GM23338 (cell line): ENCODE measurements at regions not wholly inside any gene's neighbourhood (a gene's known extent, or its start where the extent isn't known, plus 50 kb on each side); places are given as distances from the start of the nearest gene placed in this dataset.

ENCODE experiments used
- CREB1 ChIP-seq: fragments of 250-450 bp; sonication (Bioruptor Pico); IDR thresholded peaks from 2 replicates; pipeline ENCODE4 v1.5.0; 2020; ENCODE audit warnings: low read depth, mild to moderate bottlenecking, moderate library complexity
- EZH2 ChIP-seq: fragments of 200-600 bp; sonication (generic); IDR thresholded peaks from one replicate; pipeline ENCODE4 v1.8.0; 2017; ENCODE audit warnings: antibody characterized with exemption, mild to moderate bottlenecking, low read depth; ENCODE audit not compliant: unreplicated experiment
- EZH2phosphoT487 ChIP-seq: fragments of 200-600 bp; sonication (generic); IDR thresholded peaks from one replicate; pipeline ENCODE4 v1.8.1; 2018; ENCODE audit warnings: antibody characterized with exemption; ENCODE audit not compliant: unreplicated experiment
- JUNB ChIP-seq: IDR thresholded peaks from one replicate; pipeline ENCODE4 v1.6.1; 2016; ENCODE audit warnings: antibody characterized with exemption; ENCODE audit not compliant: unreplicated experiment
- NANOG ChIP-seq: IDR thresholded peaks from 2 replicates; pipeline ENCODE4 v1.6.1; 2016; ENCODE audit warnings: antibody characterized with exemption, borderline replicate concordance
- POLR2AphosphoS5 ChIP-seq: IDR thresholded peaks from 2 replicates; pipeline ENCODE4 v1.6.1; 2016; ENCODE audit warnings: antibody characterized with exemption, low read depth
- STAT1 ChIP-seq: IDR thresholded peaks from one replicate; pipeline ENCODE4 v1.6.1; 2016; ENCODE audit warnings: antibody characterized with exemption; ENCODE audit not compliant: unreplicated experiment
- ZNF331 ChIP-seq: fragments of 250-450 bp; sonication (Bioruptor Pico); IDR thresholded peaks from 2 replicates; pipeline ENCODE4 v1.5.0; 2020; ENCODE audit warnings: low read depth, mild to moderate bottlenecking, moderate library complexity
- TF ChIP-seq, protein P1 (sequence below), 2 experiments: fragments of 200-600 bp in 1 of 2; sonication (generic) in 1 of 2; conservative IDR thresholded peaks; 2 replicates each; pipeline versions ENCODE4 v1.5.1 to v1.6.1; 2016 to 2017; ENCODE audit warnings: antibody characterized with exemption in 2 of 2, low read depth in 2 of 2, mild to moderate bottlenecking in 2 of 2, moderate library complexity in 1 of 2
- TF ChIP-seq, protein P2 (sequence below): IDR thresholded peaks from one replicate; pipeline ENCODE4 v1.6.1; 2018; ENCODE audit warnings: antibody characterized with exemption; ENCODE audit not compliant: unreplicated experiment
- TF ChIP-seq, protein P3 (sequence below): fragments of 250-450 bp; sonication (Bioruptor Pico); IDR thresholded peaks from 2 replicates; pipeline ENCODE4 v1.5.0; 2020; ENCODE audit warnings: mild to moderate bottlenecking, moderate library complexity

DNA sequence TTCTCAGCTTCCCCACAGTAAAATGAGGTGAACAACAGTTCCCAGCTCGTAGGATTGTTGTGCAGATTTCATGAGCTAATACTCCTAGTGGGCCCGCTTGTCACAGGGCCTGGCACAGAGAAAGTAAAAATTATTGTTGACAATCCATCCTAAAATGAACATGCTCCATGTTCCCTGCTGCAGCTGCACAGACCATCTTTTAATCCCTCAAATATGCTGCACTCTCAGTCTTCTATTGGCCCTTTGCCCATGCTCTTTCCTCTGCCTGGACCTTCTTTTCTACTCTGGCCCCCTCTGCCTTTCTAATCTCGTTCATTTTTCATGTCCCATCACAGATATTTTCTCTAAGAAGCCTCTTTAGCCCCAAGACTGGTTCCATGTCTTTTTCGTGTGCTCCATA is 117.7 kb upstream of the NR3C1 start:
- TF ChIP-seq, protein P1, sequence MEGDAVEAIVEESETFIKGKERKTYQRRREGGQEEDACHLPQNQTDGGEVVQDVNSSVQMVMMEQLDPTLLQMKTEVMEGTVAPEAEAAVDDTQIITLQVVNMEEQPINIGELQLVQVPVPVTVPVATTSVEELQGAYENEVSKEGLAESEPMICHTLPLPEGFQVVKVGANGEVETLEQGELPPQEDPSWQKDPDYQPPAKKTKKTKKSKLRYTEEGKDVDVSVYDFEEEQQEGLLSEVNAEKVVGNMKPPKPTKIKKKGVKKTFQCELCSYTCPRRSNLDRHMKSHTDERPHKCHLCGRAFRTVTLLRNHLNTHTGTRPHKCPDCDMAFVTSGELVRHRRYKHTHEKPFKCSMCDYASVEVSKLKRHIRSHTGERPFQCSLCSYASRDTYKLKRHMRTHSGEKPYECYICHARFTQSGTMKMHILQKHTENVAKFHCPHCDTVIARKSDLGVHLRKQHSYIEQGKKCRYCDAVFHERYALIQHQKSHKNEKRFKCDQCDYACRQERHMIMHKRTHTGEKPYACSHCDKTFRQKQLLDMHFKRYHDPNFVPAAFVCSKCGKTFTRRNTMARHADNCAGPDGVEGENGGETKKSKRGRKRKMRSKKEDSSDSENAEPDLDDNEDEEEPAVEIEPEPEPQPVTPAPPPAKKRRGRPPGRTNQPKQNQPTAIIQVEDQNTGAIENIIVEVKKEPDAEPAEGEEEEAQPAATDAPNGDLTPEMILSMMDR (conservative IDR thresholded peaks at IDR 0.05; ENCODE audit: low read depth in 2 of 2), result no peak
- TF ChIP-seq CREB1 (CRISPR knock-in tag), result no peak
- TF ChIP-seq POLR2AphosphoS5, result no peak
- no peak for TF ChIP-seq EZH2phosphoT487
- TF ChIP-seq, protein P2, sequence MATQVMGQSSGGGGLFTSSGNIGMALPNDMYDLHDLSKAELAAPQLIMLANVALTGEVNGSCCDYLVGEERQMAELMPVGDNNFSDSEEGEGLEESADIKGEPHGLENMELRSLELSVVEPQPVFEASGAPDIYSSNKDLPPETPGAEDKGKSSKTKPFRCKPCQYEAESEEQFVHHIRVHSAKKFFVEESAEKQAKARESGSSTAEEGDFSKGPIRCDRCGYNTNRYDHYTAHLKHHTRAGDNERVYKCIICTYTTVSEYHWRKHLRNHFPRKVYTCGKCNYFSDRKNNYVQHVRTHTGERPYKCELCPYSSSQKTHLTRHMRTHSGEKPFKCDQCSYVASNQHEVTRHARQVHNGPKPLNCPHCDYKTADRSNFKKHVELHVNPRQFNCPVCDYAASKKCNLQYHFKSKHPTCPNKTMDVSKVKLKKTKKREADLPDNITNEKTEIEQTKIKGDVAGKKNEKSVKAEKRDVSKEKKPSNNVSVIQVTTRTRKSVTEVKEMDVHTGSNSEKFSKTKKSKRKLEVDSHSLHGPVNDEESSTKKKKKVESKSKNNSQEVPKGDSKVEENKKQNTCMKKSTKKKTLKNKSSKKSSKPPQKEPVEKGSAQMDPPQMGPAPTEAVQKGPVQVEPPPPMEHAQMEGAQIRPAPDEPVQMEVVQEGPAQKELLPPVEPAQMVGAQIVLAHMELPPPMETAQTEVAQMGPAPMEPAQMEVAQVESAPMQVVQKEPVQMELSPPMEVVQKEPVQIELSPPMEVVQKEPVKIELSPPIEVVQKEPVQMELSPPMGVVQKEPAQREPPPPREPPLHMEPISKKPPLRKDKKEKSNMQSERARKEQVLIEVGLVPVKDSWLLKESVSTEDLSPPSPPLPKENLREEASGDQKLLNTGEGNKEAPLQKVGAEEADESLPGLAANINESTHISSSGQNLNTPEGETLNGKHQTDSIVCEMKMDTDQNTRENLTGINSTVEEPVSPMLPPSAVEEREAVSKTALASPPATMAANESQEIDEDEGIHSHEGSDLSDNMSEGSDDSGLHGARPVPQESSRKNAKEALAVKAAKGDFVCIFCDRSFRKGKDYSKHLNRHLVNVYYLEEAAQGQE, result no peak
- TF ChIP-seq JUNB, result no peak
- TF ChIP-seq EZH2, result no peak
- no peak for TF ChIP-seq ZNF331 (CRISPR knock-in tag)
- no peak for TF ChIP-seq STAT1
- TF ChIP-seq NANOG, result no peak
- TF ChIP-seq, protein P3, sequence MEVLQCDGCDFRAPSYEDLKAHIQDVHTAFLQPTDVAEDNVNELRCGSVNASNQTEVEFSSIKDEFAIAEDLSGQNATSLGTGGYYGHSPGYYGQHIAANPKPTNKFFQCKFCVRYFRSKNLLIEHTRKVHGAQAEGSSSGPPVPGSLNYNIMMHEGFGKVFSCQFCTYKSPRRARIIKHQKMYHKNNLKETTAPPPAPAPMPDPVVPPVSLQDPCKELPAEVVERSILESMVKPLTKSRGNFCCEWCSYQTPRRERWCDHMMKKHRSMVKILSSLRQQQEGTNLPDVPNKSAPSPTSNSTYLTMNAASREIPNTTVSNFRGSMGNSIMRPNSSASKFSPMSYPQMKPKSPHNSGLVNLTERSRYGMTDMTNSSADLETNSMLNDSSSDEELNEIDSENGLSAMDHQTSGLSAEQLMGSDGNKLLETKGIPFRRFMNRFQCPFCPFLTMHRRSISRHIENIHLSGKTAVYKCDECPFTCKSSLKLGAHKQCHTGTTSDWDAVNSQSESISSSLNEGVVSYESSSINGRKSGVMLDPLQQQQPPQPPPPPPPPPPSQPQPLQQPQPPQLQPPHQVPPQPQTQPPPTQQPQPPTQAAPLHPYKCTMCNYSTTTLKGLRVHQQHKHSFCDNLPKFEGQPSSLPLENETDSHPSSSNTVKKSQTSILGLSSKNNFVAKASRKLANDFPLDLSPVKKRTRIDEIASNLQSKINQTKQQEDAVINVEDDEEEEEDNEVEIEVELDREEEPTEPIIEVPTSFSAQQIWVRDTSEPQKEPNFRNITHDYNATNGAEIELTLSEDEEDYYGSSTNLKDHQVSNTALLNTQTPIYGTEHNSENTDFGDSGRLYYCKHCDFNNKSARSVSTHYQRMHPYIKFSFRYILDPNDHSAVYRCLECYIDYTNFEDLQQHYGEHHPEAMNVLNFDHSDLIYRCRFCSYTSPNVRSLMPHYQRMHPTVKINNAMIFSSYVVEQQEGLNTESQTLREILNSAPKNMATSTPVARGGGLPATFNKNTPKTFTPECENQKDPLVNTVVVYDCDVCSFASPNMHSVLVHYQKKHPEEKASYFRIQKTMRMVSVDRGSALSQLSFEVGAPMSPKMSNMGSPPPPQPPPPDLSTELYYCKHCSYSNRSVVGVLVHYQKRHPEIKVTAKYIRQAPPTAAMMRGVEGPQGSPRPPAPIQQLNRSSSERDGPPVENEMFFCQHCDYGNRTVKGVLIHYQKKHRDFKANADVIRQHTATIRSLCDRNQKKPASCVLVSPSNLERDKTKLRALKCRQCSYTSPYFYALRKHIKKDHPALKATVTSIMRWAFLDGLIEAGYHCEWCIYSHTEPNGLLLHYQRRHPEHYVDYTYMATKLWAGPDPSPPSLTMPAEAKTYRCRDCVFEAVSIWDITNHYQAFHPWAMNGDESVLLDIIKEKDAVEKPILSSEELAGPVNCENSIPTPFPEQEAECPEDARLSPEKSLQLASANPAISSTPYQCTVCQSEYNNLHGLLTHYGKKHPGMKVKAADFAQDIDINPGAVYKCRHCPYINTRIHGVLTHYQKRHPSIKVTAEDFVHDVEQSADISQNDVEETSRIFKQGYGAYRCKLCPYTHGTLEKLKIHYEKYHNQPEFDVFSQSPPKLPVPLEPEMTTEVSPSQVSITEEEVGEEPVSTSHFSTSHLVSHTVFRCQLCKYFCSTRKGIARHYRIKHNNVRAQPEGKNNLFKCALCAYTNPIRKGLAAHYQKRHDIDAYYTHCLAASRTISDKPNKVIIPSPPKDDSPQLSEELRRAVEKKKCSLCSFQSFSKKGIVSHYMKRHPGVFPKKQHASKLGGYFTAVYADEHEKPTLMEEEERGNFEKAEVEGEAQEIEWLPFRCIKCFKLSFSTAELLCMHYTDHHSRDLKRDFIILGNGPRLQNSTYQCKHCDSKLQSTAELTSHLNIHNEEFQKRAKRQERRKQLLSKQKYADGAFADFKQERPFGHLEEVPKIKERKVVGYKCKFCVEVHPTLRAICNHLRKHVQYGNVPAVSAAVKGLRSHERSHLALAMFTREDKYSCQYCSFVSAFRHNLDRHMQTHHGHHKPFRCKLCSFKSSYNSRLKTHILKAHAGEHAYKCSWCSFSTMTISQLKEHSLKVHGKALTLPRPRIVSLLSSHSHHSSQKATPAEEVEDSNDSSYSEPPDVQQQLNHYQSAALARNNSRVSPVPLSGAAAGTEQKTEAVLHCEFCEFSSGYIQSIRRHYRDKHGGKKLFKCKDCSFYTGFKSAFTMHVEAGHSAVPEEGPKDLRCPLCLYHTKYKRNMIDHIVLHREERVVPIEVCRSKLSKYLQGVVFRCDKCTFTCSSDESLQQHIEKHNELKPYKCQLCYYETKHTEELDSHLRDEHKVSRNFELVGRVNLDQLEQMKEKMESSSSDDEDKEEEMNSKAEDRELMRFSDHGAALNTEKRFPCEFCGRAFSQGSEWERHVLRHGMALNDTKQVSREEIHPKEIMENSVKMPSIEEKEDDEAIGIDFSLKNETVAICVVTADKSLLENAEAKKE (CRISPR knock-in tag), result no peak
